ENCODE measurements at regions not wholly inside any gene's neighbourhood (a gene's known extent, or its start where the extent isn't known, plus 50 kb on each side); places are given as distances from the start of the nearest gene placed in this dataset.

GRCh38 chr7:12864470-12865046, 177.1 kb downstream of the ARL4A start:
- intact Hi-C loops (cut with DNase I): no loop called here
- TF ChIP-seq, protein P1, sequence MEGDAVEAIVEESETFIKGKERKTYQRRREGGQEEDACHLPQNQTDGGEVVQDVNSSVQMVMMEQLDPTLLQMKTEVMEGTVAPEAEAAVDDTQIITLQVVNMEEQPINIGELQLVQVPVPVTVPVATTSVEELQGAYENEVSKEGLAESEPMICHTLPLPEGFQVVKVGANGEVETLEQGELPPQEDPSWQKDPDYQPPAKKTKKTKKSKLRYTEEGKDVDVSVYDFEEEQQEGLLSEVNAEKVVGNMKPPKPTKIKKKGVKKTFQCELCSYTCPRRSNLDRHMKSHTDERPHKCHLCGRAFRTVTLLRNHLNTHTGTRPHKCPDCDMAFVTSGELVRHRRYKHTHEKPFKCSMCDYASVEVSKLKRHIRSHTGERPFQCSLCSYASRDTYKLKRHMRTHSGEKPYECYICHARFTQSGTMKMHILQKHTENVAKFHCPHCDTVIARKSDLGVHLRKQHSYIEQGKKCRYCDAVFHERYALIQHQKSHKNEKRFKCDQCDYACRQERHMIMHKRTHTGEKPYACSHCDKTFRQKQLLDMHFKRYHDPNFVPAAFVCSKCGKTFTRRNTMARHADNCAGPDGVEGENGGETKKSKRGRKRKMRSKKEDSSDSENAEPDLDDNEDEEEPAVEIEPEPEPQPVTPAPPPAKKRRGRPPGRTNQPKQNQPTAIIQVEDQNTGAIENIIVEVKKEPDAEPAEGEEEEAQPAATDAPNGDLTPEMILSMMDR (IDR thresholded peaks at IDR 0.05): no peak
- Histone ChIP-seq H3K27ac (no peak overlapping the region), H3K27me3 (ENCODE audit: insufficient read depth in 3 of 3, low read length in 2 of 3) (no peaks in the 10 kb centered on the region), H3K4me1 (no peaks in the 10 kb centered on the region), H3K9me3 (no peaks in the 10 kb centered on the region), H3K36me3 (ENCODE audit: insufficient read depth in 1 of 2, low read depth in 1 of 2) (no peaks in the 10 kb centered on the region), H3K4me3 (no peak overlapping the region)
- 84 to 91% (median 90%) methylated on average over 11 of the region's 11 CpGs for WGBS, 3 donors
- DNase-seq: no peak
- peak in 1 of 4 donors; percentile 33 for ATAC-seq

GRCh38 chr7:12865593-12865992, 178.2 kb downstream of the ARL4A start:
- H3K4me1 ChIP-seq: no peaks in the 10 kb centered on the region
- TF ChIP-seq, protein P1 (IDR thresholded peaks at IDR 0.05): no peak
- H3K36me3 ChIP-seq (ENCODE audit: insufficient read depth in 1 of 2, low read depth in 1 of 2): no peaks in the 10 kb centered on the region
- H3K27me3 ChIP-seq (ENCODE audit: insufficient read depth in 3 of 3, low read length in 2 of 3): no peaks in the 10 kb centered on the region
- no peak overlapping the region for H3K4me3 ChIP-seq
- no peak overlapping the region for H3K27ac ChIP-seq
- H3K9me3 ChIP-seq: no peaks in the 10 kb centered on the region
- DNase-seq (no peak), ATAC-seq (no peak)
- WGBS, 3 donors: 63 to 93% (median 80%) methylated on average over 2 of the region's 2 CpGs
- intact Hi-C loops (cut with DNase I): no loop called here

DNA sequence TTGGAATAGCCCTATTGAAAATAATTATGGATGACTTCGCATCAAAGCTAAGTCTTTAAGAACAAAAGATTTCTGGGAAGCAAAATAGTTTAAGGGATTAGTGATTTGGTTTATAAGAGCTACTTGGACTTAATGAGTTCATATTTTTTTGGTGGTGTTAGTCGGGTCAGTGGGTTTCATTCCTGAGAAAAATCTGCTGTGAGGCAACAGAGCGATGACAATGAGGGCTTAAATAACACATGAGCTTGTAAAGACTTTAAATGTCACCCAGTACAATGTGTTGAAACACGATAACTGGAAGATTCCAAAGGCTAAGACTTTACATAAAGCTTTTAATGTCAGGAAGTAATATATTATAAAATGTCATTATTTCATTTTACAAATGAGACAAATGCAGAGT, 178.8 kb downstream of the ARL4A start:
- intact Hi-C loops (cut with DNase I): no loop called here
- Histone ChIP-seq H3K27ac (no peak overlapping the region), H3K36me3 (ENCODE audit: insufficient read depth in 1 of 2, low read depth in 1 of 2) (no peaks in the 10 kb centered on the region), H3K4me1 (no peaks in the 10 kb centered on the region), H3K4me3 (no peak overlapping the region), H3K9me3 (no peaks in the 10 kb centered on the region), H3K27me3 (ENCODE audit: insufficient read depth in 3 of 3, low read length in 2 of 3) (no peaks in the 10 kb centered on the region)
- 52 to 63% (median 57%) methylated on average over 4 of the region's 4 CpGs for WGBS, 3 donors
- TF ChIP-seq, protein P1 (IDR thresholded peaks at IDR 0.05): no peak
- ATAC-seq (no peak), DNase-seq (no peak)

- Histone ChIP-seq H3K4me1 (no peaks in the 10 kb centered on the region), H3K27me3 (ENCODE audit: insufficient read depth in 3 of 3, low read length in 2 of 3) (no peaks in the 10 kb centered on the region), H3K9me3 (no peaks in the 10 kb centered on the region), H3K27ac (no peak overlapping the region), H3K4me3 (no peak overlapping the region), H3K36me3 (ENCODE audit: insufficient read depth in 1 of 2, low read depth in 1 of 2) (no peaks in the 10 kb centered on the region)
- intact Hi-C loops (cut with DNase I): no loop called here
- WGBS, 3 donors: 86 to 91% (median 88%) methylated on average over 2 of the region's 2 CpGs
- ATAC-seq (no peak), DNase-seq (no peak)
- TF ChIP-seq, protein P1 (IDR thresholded peaks at IDR 0.05): no peak
Measured at GRCh38 chr7:12868027-12868426, 180.6 kb downstream of the ARL4A start.

GRCh38 chr7:12870219-12870618, 182.8 kb downstream of the ARL4A start:
- 97 to 100% (median 98%) methylated on average over 1 of the region's 1 CpG for WGBS, 3 donors
- H3K36me3 ChIP-seq (ENCODE audit: insufficient read depth in 1 of 2, low read depth in 1 of 2): no peaks in the 10 kb centered on the region
- no peaks in the 10 kb centered on the region for H3K9me3 ChIP-seq
- no peaks in the 10 kb centered on the region for H3K27me3 ChIP-seq (ENCODE audit: insufficient read depth in 3 of 3, low read length in 2 of 3)
- DNase-seq (no peak), ATAC-seq (no peak)
- TF ChIP-seq, protein P1 (IDR thresholded peaks at IDR 0.05): no peak
- no peak overlapping the region for H3K27ac ChIP-seq
- no peak overlapping the region for H3K4me3 ChIP-seq
- intact Hi-C loops (cut with DNase I): no loop called here
- H3K4me1 ChIP-seq: no peaks in the 10 kb centered on the region

All from psoas muscle (tissue), 7 donors.